HPDE6-E6E7 (cell line): ENCODE measurements at regions not wholly inside any gene's neighbourhood (a gene's known extent, or its start where the extent isn't known, plus 50 kb on each side); places are given as distances from the start of the nearest gene placed in this dataset.

Source experiments
- DNase-seq: peaks from one replicate; pipeline ENCODE4 v3.0.0; 2011; ENCODE audit warnings: missing footprints; ENCODE audit errors: extremely low spot score

GRCh38 chr13:53143757-53144339, 115.2 kb downstream of the OLFM4 start:
- DNase-seq: no peak

GRCh38 chr13:53144826-53145225, 116.2 kb downstream of the OLFM4 start:
- no peak for DNase-seq

DNA sequence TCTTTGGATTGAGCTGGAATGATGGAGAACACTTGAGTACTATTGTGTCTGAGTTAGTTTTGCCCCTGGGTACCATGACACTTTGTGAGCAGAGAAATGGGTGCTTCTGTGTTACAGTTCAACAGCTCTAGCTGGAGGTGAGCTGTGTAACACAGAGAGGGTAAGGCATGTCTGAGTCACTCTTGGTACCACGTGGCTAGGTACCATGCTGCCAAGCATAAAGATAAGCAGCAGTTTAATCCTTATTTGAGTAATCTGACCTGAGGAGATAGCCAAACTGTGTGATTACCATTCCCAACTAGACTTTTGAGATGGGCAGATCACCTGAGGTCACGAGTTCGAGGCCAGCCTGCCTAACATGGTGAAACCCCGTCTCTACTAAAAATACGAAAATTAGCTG, 122.0 kb downstream of the OLFM4 start:
- DNase-seq: no peak

- no peak for DNase-seq
Observed at GRCh38 chr13:53151336-53152056, 122.9 kb downstream of the OLFM4 start.

- DNase-seq: no peak
Observed at GRCh38 chr13:53152057-53152421, 123.4 kb downstream of the OLFM4 start.

DNA sequence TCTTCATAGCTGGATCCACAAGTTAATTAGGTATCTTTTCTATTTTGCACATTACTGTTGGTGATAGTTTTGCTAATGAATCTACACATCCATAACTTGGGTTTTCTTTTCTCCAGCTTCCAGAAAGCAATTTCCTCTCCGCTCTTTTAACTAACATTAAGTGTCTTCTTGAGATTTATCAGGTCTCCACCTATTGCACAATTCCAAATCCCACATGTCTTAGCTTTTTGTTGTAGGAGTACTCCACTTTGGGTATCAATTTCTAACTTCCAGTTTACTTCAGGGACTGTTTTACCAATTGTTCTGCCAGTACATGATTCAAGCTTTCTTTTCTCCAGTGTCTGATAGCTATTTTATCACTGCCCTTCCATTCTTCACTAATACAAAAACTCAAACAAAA, 129.6 kb downstream of the OLFM4 start:
- DNase-seq: no peak

DNA sequence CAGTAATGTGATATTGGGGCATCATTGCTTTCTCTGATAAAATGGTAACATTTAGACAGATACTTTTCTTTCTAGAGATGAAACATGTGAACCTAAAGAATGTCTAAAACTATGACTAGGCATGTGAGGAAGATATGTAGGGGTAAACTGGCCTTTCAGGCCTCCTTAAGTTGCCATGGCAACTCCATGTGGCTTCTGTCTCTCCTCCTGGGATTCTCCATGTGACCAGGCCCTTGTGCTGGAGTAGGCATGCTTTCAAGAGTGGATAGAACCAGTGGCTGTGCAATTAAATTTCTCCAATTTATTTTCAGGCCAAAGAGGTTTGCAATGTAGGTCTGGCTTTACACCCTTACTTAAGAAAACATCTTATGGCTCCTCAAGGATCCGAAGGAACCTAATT, 130.8 kb downstream of the OLFM4 start:
- DNase-seq: no peak

DNA sequence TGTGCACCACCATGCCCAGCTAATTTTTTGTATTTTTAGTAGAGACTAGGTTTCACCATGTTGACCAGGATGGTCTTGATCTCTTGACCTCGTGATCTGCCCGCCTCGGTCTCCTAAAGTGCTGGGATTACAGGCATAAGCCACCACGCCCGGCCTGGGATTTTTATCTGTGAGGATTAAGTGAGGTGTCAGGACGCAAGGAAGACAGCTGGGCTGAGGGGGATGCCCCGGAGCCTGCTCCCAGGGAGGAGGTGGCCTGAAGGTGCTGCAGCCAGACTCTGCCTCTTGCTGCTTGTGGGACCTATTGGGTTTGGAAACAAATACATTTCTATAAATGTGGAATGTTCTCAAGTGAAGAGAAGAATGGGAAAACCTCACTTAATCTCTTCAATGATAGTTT, 131.6 kb downstream of the OLFM4 start:
- DNase-seq: no peak

DNA sequence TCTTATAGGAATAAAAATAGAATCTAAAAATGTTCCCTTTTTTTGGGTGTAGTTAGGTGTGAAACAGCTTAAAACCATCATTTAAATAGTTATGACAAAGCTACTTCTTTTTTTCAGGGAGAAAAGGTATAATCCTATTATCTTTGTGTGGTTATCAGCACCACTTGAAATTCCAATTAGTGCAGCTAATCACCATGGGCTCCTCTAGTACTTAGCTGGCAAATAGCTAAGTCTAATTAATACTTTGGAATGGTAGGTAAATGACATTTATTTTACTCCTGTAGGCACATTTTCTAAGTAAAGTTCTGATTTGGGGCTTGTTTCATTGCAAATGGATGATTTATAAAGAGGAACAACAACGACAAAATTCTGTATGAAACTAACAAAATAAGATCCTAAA, 132.6 kb downstream of the OLFM4 start:
- DNase-seq: no peak

- DNase-seq: no peak
Observed at GRCh38 chr13:53165261-53165660, 136.6 kb downstream of the OLFM4 start.

DNA sequence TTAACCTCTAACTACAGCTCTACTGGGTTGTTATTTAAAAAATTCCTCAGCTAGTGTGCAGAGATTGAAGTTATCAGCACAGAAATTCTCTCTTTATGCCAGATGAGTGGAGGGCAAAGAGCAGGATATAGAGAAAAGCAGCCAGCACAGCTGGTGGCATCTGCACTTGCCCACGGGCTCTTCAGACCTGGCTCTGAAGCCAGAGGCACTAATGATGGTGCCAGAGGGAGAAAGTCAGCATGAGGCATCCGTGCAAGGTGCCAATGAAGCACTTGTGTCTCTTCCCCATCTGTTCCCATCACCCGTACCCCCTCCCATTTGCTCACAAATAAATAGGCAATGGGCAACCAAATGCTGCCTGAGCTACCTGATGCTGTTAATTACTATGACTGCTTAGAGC, 138.9 kb downstream of the OLFM4 start:
- DNase-seq: no peak

DNA sequence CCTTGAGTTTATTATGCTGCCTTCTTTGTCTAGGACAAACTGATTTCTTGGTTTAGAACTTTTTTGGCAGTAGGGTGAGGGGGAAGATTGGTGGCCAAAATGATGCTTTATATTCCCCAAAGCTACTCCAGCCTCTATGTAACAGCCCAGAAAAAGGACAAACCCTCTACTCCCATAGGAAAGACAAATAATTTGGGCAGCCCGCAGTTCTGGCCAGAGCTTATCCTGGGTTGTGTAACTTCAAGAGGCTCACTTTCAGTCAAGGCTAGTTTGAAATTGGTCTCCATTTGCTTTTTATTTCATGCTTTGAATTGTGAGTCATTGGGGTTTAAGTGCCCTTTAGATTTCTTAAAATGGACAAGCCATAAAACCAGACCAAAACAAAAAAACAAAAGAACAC, 142.3 kb downstream of the OLFM4 start:
- DNase-seq: no peak

- DNase-seq: no peak
Observed at GRCh38 chr13:53174545-53174944, 145.9 kb downstream of the OLFM4 start.

DNA sequence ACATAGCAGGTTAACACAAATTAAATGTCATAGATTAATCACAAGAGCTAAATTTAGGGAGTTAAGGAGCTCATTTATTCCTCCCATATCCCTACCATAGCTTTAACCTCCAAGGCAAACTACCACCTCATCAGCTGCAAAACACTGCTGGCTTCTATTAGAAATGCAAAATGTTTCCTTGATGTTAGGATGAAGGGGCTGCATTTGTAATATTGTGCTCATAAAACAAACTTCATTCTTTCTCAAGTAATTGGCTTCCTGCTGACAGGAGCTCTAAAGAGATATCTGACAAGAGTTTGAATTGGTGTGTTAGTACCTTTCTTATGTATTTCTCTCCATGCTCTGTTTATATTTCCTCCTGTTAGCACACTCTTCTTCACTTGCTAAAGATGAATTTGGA, 152.1 kb downstream of the OLFM4 start:
- DNase-seq: no peak

DNA sequence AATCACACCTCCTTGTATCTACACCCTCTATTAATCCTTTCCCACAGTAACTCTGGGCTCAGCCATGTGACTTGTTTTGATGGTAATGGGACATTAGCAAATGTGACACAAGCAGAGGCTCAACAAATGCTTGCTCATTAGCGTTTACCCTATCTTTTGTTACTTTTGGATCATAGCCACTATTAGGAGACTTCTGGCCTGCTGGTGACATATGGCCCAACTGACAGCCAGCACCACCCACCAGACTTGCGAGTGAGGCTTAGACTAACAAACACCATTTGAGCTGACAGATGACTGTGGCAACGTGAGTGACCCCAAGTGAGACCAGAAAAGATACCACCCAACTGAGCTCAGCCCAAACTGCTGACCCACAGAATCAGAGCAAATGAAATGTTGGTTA, 154.1 kb downstream of the OLFM4 start:
- no peak for DNase-seq

GRCh38 chr13:53188120-53188519, 159.5 kb downstream of the OLFM4 start:
- no peak for DNase-seq

- DNase-seq: no peak
Observed at GRCh38 chr13:53189162-53189561, 160.5 kb downstream of the OLFM4 start.

DNA sequence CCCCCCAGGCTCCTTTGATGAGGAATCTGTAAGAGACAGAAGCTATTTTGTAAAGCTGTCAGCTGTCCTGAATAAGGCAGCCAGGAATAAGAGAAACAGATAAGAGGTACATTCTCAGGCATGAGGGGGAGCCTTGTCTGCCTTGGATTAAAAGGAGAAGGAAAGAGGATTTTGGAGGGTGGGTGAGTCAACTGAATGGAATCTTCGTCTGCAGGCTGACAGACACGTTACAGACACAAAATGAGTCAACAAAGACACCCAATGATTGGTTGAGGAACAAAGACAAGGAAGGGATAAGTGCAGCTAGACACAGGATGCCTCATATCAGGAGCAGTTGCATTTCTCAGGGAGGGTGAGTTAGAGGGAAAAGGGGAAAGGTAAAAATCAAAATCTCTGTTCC, 162.5 kb downstream of the OLFM4 start:
- DNase-seq: peak; percentile 17

DNA sequence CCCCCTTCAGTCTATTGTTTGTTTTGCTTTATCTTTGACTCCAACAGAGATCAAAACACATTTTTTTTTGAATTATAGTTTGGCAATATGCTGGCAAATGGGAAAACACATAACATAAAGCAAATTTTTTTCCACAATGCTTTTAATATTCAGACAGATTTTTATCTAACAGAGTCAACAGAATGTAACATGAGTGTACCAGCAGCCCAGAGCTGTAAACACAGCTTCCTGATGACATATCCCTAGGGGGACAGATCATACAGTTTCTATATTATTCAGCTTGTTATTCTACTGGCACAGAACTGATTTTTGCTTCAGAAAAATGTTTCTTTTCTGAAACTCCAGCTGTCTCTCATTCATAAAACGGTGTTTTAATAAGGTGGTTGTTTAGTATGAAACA, 168.8 kb downstream of the OLFM4 start:
- DNase-seq: no peak

DNA sequence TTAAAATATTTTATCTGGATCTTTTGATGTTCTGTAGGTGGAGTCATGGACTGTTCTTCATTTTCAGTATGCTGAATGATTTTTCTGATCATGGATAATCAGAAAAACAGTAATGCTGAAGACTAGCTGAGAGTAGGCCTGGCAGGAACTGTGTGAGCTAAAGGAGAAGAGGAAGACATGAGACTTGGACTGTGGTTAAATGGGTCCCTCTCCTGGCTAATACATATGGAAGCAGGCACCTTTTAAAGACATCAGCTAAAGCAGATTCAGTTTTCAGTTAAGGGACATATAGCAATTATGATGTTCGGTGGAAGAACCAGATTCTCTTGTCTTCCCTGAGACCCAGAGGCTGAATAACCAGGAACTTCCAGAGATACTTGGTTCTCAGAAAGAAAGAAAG, 169.4 kb downstream of the OLFM4 start:
- DNase-seq: no peak

DNA sequence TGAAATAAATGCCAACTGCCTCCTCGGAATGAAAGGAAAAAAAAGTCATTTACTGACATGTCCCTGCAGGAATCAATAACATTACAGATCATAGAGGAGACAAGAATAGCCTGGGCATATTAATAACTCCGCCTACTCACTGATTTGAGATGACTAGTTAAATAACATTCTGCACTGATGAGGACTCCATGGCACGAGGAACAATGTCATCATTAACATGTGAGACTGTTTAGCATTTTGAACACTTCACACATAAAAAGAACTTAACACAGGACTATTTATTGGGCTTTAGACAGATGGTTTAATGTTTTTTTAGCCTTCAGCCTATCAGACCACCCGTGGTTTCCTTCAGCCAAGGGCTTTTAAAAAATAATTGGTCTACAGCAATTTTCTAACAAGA, 170.1 kb downstream of the OLFM4 start:
- no peak for DNase-seq

DNA sequence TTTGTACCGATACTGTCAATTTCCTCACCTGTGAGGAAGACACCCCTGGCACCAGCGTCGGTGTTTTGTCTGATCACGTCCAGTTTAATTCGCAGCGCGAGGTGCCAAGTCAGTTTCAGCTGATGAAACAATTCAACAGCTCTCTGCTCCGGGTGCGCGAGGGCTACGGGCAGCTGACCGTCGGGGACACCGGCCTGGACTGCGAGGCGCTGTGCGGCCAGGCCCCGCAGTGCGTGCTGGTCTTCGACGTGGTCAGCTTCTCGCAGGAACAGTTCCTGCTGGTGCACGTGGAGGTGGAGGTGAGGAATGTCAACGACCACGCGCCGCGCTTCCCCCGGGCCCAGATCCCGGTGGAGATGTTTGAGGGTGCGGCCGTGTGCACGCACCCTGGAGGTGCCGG, 171.5 kb downstream of the OLFM4 start:
- no peak for DNase-seq

DNA sequence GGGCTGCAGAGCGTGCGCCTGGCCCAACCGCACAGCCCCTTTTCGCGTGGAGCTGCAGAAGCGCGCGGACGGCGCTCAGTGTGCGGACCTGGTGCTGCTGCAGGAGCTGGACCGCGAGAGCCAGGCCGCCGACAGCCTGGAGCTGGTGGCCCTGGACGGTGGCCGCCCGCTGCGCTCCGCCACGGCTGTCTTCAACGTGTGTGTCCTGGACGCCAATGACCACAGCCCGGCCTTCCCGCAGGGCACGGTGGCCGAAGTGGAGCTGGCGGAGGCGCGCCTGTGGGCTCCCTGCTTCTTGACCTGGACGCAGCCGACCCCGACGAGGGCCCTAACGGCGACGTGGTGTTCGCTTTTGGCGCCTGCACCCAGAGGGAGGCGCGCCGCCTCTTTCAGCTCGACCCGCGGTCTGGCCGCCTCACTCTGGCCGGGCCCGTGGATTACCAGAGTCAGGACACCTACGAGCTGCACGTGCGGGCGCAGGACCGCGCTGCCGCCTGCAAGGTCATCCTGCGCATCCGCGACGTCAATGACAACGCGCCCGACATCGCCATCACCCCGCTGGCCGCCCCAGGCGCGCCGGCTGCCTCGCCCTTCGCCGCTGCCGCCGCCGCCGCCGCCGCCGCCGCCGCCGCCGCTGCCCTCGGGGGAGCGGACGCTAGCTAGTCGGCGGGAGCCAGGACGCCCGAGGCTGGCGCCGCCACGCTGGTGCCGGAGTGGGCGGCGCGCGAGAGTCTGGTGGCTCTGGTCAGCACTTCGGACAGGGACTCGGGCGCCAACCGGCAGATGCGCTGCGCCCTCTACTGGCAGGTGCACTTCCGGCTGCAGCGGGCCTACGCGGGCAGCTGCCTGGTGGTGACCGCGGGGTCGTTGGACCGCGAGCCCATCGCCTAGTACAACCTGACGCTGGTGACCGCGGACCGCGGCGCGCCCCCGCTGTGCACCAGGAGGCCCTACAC, 172.2 kb downstream of the OLFM4 start:
- no peak for DNase-seq
